Spleen (tissue), 7 donors: ENCODE measurements at regions not wholly inside any gene's neighbourhood (a gene's known extent, or its start where the extent isn't known, plus 50 kb on each side); places are given as distances from the start of the nearest gene placed in this dataset.

Source experiments
- CTCF ChIP-seq, 11 experiments: fragments of 200-600 bp in 7 of 11; fragments of 450-650 bp in 4 of 11; sonication (generic) in 4 of 11; IDR thresholded peaks in 8 of 11; conservative IDR thresholded peaks in 3 of 11; 1 replicate in 7 of 11; 2 replicates in 4 of 11; pipeline versions ENCODE4 v1.4.0 to v1.8.0; 2016 to 2021; ENCODE audit warnings: antibody characterized with exemption in 11 of 11, inconsistent platforms in 4 of 11, mild to moderate bottlenecking in 1 of 11
- POLR2A ChIP-seq, 3 donors: fragments of 450-650 bp; IDR thresholded peaks; one replicate each; pipeline ENCODE4 v1.5.1; 2017; ENCODE audit warnings: antibody characterized with exemption in 3 of 3, mild to moderate bottlenecking in 1 of 3
- donor health status: DM: no; HTN: no; CAD: no; lungs with moderate emphysema.
- donor health status: DM: no; HTN: no; CAD: no.
- donor health status: DM: no; HTN: no; CAD: no.

DNA sequence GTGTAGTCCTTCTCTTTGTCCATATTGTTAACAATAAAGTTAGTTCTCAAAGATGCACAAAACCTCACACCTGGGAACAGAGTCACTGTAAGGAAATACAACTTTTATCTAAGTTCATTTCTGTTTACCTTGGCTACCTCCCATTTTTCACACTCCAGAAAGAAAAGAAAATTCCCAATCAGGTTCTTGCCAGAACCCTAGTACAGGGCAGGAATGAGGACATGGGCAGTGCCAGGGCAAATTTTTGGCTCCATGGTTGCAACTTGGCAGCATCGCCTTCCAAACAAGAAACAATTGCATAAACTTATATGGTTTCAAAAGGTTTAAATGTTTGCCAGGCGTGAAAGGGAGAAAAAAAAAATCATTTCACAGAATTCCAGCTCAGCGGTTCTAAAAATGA is 296.3 kb upstream of the PRKD1 start:
- TF ChIP-seq CTCF (IDR thresholded peaks at IDR 0.05 in 8 of 11, conservative IDR thresholded peaks at IDR 0.05 in 3 of 11) (no peak), POLR2A (IDR thresholded peaks at IDR 0.05) (no peak)
